ENCODE measurements at regions not wholly inside any gene's neighbourhood (a gene's known extent, or its start where the extent isn't known, plus 50 kb on each side); places are given as distances from the start of the nearest gene placed in this dataset.

DNA sequence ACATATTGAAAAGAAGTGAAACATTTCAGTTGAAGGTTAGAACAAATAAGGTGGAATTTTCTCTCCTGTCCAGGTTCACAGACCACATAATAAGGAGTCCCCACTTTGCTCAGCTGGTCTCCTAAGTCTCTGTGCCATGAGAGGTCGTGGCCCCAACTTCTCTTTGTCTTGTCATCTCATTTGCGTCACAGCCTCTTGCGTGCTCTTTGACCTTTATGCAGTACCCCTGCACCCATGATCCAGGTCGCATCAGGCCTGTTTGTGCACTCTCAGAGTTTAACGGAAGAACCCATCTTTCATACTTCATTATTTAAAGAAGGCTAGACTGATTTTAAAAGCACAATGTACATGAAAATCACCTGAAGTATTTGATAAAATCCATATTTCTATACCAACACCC is 110.4 kb upstream of the BMP2 start:
- DNase-seq: no peak
- intact Hi-C loops (cut with micrococcal nuclease; ENCODE audit: unreplicated experiment): no loop called here
- H3K27me3 ChIP-seq (replicated peaks; ENCODE audit: control insufficient read depth, insufficient read depth, low read length): no peaks in the 10 kb centered on the region
- TF ChIP-seq, protein P1, sequence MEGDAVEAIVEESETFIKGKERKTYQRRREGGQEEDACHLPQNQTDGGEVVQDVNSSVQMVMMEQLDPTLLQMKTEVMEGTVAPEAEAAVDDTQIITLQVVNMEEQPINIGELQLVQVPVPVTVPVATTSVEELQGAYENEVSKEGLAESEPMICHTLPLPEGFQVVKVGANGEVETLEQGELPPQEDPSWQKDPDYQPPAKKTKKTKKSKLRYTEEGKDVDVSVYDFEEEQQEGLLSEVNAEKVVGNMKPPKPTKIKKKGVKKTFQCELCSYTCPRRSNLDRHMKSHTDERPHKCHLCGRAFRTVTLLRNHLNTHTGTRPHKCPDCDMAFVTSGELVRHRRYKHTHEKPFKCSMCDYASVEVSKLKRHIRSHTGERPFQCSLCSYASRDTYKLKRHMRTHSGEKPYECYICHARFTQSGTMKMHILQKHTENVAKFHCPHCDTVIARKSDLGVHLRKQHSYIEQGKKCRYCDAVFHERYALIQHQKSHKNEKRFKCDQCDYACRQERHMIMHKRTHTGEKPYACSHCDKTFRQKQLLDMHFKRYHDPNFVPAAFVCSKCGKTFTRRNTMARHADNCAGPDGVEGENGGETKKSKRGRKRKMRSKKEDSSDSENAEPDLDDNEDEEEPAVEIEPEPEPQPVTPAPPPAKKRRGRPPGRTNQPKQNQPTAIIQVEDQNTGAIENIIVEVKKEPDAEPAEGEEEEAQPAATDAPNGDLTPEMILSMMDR (IDR thresholded peaks at IDR 0.05; ENCODE audit: insufficient read depth in 1 of 2, low read depth in 1 of 2, low read length in 1 of 2, severe bottlenecking in 1 of 2, unreplicated experiment in 1 of 2): no peak
- ChIA-PET POLR2A (no interaction called here), CTCF (no interaction called here)
- no TSS peak for BruUV-seq (replicated peaks)
- H3K4me3 Mint-ChIP-seq (ENCODE audit: unreplicated experiment): no peak overlapping the region
- no peaks in the 10 kb centered on the region for H3K36me3 ChIP-seq (ENCODE audit: control insufficient read depth, insufficient read depth, low read length)
- no peaks in the 10 kb centered on the region; the same call in 1 of the 2 replicates for H3K4me1 ChIP-seq
- H3K9me3 Mint-ChIP-seq (ENCODE audit: unreplicated experiment): no peaks in the 10 kb centered on the region
- peaks cover 10% of the 10 kb centered on the region for H3K4me1 Mint-ChIP-seq (ENCODE audit: low read depth, unreplicated experiment)
- no peaks in the 10 kb centered on the region for H3K9me3 ChIP-seq
- no peak overlapping the region for H3K27ac Mint-ChIP-seq (ENCODE audit: unreplicated experiment)
- H3K27me3 Mint-ChIP-seq (ENCODE audit: insufficient read depth, unreplicated experiment): no peaks in the 10 kb centered on the region
- no peak overlapping the region for H3K4me3 ChIP-seq (ENCODE audit: low read depth, low read length)
- no peaks in the 10 kb centered on the region for H3K36me3 Mint-ChIP-seq (ENCODE audit: insufficient read depth, unreplicated experiment)

DNA sequence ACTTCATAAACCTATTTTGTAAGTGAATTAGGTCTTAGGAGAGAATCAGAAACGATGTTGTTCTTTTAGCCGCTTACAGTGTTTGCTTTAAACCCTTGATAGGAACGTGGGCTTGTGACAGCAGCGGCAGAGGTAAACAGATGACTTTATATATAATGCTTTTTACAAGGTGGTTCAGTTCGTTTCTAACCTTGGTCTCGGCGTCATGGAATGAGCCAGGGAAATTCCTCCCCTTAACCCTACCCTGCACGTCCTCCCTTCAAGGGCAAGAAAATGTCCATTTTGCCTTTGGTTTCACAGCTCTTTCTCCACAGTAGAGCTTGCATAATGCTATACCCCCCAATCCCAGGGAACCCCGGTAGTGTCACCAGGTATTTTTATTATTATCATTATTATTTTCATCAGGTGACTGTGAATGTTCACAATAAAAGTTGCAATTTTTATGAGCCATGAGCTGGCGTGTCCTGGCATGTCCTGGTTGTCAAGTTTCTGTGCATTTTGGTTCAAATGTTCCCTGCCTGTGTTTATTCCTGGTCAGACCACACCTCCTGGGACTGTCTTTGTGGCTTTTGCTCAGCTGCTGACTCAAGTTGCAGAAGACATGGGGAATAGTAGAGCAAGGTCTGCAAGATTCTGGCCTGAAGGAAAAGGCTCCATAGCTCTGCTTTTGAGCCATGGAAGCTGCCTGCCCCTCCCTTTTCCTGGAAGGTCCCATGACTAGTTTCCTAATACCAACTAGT is 112.8 kb upstream of the BMP2 start:
- H3K27me3 Mint-ChIP-seq (ENCODE audit: insufficient read depth, unreplicated experiment): no peaks in the 10 kb centered on the region
- TF ChIP-seq, protein P1 (IDR thresholded peaks at IDR 0.05; ENCODE audit: insufficient read depth in 1 of 2, low read depth in 1 of 2, low read length in 1 of 2, severe bottlenecking in 1 of 2, unreplicated experiment in 1 of 2): no peak
- H3K4me1 Mint-ChIP-seq (ENCODE audit: low read depth, unreplicated experiment): peaks cover 10% of the 10 kb centered on the region
- no TSS peak for BruUV-seq (replicated peaks)
- POLR2A ChIA-PET: no interaction called here
- H3K9me3 Mint-ChIP-seq (ENCODE audit: unreplicated experiment): no peaks in the 10 kb centered on the region
- no peaks in the 10 kb centered on the region for H3K36me3 Mint-ChIP-seq (ENCODE audit: insufficient read depth, unreplicated experiment)
- no peaks in the 10 kb centered on the region for H3K27me3 ChIP-seq (replicated peaks; ENCODE audit: control insufficient read depth, insufficient read depth, low read length)
- DNase-seq: no peak
- intact Hi-C loops (cut with micrococcal nuclease; ENCODE audit: unreplicated experiment): no loop called here
- no peak overlapping the region for H3K27ac Mint-ChIP-seq (ENCODE audit: unreplicated experiment)
- CTCF ChIA-PET: no interaction called here
- H3K36me3 ChIP-seq (ENCODE audit: control insufficient read depth, insufficient read depth, low read length): no peaks in the 10 kb centered on the region
- H3K4me3 Mint-ChIP-seq (ENCODE audit: unreplicated experiment): no peak overlapping the region
- H3K4me1 ChIP-seq: no peaks in the 10 kb centered on the region; the same call in 1 of the 2 replicates
- no peak overlapping the region for H3K4me3 ChIP-seq (ENCODE audit: low read depth, low read length)
- no peaks in the 10 kb centered on the region for H3K9me3 ChIP-seq

DNA sequence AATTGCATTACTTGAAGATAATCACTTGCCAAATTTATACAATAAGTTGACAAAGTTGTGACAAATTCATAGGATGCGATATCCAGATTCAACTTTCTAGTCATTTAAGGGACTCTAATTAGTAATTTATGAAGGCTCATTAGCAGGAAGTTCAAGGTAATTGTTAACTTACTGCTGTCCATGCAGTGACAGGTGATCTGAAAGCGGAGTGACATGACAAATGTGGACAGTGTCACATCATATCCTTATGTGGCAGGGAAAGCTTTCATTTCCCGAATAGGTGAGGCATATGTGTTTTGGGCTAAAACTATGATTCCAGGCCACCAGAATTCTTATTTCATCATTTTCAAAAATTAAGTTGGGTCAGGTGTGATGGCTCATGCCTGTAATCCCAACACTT is 115.9 kb upstream of the BMP2 start:
- intact Hi-C loops (cut with micrococcal nuclease; ENCODE audit: unreplicated experiment): no loop called here
- H3K4me3 ChIP-seq (ENCODE audit: low read depth, low read length): no peak overlapping the region
- ChIA-PET CTCF (no interaction called here), POLR2A (no interaction called here)
- Mint-ChIP-seq H3K27ac (ENCODE audit: unreplicated experiment) (no peak overlapping the region), H3K4me3 (ENCODE audit: unreplicated experiment) (no peak overlapping the region), H3K27me3 (ENCODE audit: insufficient read depth, unreplicated experiment) (no peaks in the 10 kb centered on the region), H3K36me3 (ENCODE audit: insufficient read depth, unreplicated experiment) (no peaks in the 10 kb centered on the region), H3K4me1 (ENCODE audit: low read depth, unreplicated experiment) (peaks cover under 1% of the 10 kb centered on the region), H3K9me3 (ENCODE audit: unreplicated experiment) (no peaks in the 10 kb centered on the region)
- TF ChIP-seq, protein P1 (IDR thresholded peaks at IDR 0.05; ENCODE audit: insufficient read depth in 1 of 2, low read depth in 1 of 2, low read length in 1 of 2, severe bottlenecking in 1 of 2, unreplicated experiment in 1 of 2): no peak
- H3K4me1 ChIP-seq: peaks cover 4% of the 10 kb centered on the region; the same call in 1 of the 2 replicates
- no TSS peak for BruUV-seq (replicated peaks)
- H3K36me3 ChIP-seq (ENCODE audit: control insufficient read depth, insufficient read depth, low read length): no peaks in the 10 kb centered on the region
- H3K27me3 ChIP-seq (replicated peaks; ENCODE audit: control insufficient read depth, insufficient read depth, low read length): no peaks in the 10 kb centered on the region
- no peak for DNase-seq
- H3K9me3 ChIP-seq: no peaks in the 10 kb centered on the region
